ENCODE measurements at regions not wholly inside any gene's neighbourhood (a gene's known extent, or its start where the extent isn't known, plus 50 kb on each side); places are given as distances from the start of the nearest gene placed in this dataset.

- H2AFZ ChIP-seq (replicated peaks; ENCODE audit: low read length, poor library complexity), result no peak overlapping the region
- no peak overlapping the region for H2BK120ac ChIP-seq (ENCODE audit: low read depth, low read length)
- H3K4me2 ChIP-seq (ENCODE audit: low read depth, low read length), result no peak overlapping the region
- H2BK15ac ChIP-seq (ENCODE audit: low read depth, low read length), result no peak overlapping the region
- intact Hi-C loops (cut with micrococcal nuclease) (no loop called here), in situ Hi-C loops (cut with MboI; ENCODE audit: low sequenced_read_pairs) (no loop called here), dilution Hi-C loops (cut with HindIII; ENCODE audit: low sequenced_read_pairs, unreplicated experiment) (no loop called here)
- no peak overlapping the region for H2AK9ac ChIP-seq (replicated peaks; ENCODE audit: low read depth, low read length, poor library complexity)
- H2BK20ac ChIP-seq (ENCODE audit: low read depth, low read length), result no peak overlapping the region
- no peak overlapping the region for H3K4me3 ChIP-seq (ENCODE audit: insufficient read depth, low read depth, low read length)
- H3K9me3 ChIP-seq (ENCODE audit: control insufficient read depth, insufficient read depth, low read length), result peaks cover 16% of the 10 kb centered on the region
- no peak overlapping the region for H3K18ac ChIP-seq (ENCODE audit: low read depth, low read length)
- ChIA-PET CTCF (no interaction called here), POLR2A (ENCODE audit: unreplicated experiment) (no interaction called here)
- no TSS peak for BruUV-seq (replicated peaks)
- H3K9ac ChIP-seq (ENCODE audit: low read depth, low read length), result no peak overlapping the region
- WGBS, 2 experiments (ENCODE audit: extremely low coverage in 2 of 2, insufficient read length in 1 of 2), result no CpG with 5 or more reads among the region's 7 CpGs
- no peaks in the 10 kb centered on the region for H3K36me3 ChIP-seq (ENCODE audit: control insufficient read depth, insufficient read depth, low read length)
- no peaks in the 10 kb centered on the region for H3K79me1 ChIP-seq (ENCODE audit: low read depth in 1 of 2, low read length in 2 of 2)
- H3K27ac ChIP-seq (ENCODE audit: insufficient read depth, low read length), result no peak overlapping the region
- H4K5ac ChIP-seq (ENCODE audit: low read depth, low read length), result no peak overlapping the region
- H4K20me1 ChIP-seq (ENCODE audit: insufficient read depth, low read length), result no peaks in the 10 kb centered on the region
- H3K9me1 ChIP-seq (ENCODE audit: insufficient read depth, low read length), result no peaks in the 10 kb centered on the region
- no peaks in the 10 kb centered on the region for H3K27me3 ChIP-seq (ENCODE audit: control insufficient read depth, insufficient read depth, low read length)
- no peak for DNase-seq
- H3K14ac ChIP-seq (replicated peaks; ENCODE audit: low read depth, low read length), result no peak overlapping the region
- H3K23ac ChIP-seq (ENCODE audit: low read depth, low read length), result no peak overlapping the region
- no peaks in the 10 kb centered on the region for H3K4me1 ChIP-seq (ENCODE audit: control insufficient read depth, insufficient read depth, low read length)
- no peak overlapping the region for H3K4ac ChIP-seq (ENCODE audit: low read depth, low read length)
- H3K56ac ChIP-seq (ENCODE audit: extremely low read depth, insufficient read depth, low read length), result no peak overlapping the region
- no peak overlapping the region for H2BK5ac ChIP-seq (ENCODE audit: low read depth, low read length, poor library complexity, severe bottlenecking)
- TF ChIP-seq BHLHE40 (IDR thresholded peaks at IDR 0.05; ENCODE audit: low read depth, low read length), result no peak
- no peak for TF ChIP-seq MXI1 (IDR thresholded peaks at IDR 0.05; ENCODE audit: borderline replicate concordance, low read depth, low read length)
- TF ChIP-seq POLR2A (IDR thresholded peaks at IDR 0.05; ENCODE audit: low read depth, low read length), result no peak
- TF ChIP-seq RAD21 (IDR thresholded peaks at IDR 0.05; ENCODE audit: low read length), result no peak
- no peak for TF ChIP-seq FOS (IDR thresholded peaks at IDR 0.05; ENCODE audit: low read depth, low read length)
- no peak for TF ChIP-seq MAZ (IDR thresholded peaks at IDR 0.05; ENCODE audit: borderline replicate concordance, low read depth, low read length)
- H4K91ac ChIP-seq (ENCODE audit: insufficient read depth, low read depth, low read length), result no peak overlapping the region
- no peak overlapping the region for H4K8ac ChIP-seq (ENCODE audit: low read depth in 2 of 2, low read length in 2 of 2)
- ATAC-seq (ENCODE audit: low read depth), result no peak
- no peak overlapping the region for H2AK5ac ChIP-seq (ENCODE audit: low read depth, low read length)
Observed at GRCh38 chr5:7185742-7186141, 210.2 kb upstream of the ADCY2 start.

Measured in IMR-90 (cell line).